SK-MEL-5 (cell line): ENCODE measurements at regions not wholly inside any gene's neighbourhood (a gene's known extent, or its start where the extent isn't known, plus 50 kb on each side); places are given as distances from the start of the nearest gene placed in this dataset.
"Not testable (repeated sequence)": the region's sequence is repeated elsewhere in the genome, so short reads cannot be mapped to it uniquely, and the experiment has no call there.

Source experiments
- DNase-seq: peaks from one replicate; pipeline ENCODE4 v3.0.0-alpha.2; 2016; ENCODE audit warnings: low read depth, low spot score
- in situ Hi-C: cut with HindIII; loops from 2 replicates; pipeline ENCODE4 v1.10.0; 2016; ENCODE audit warnings: low sequenced_read_pairs, high pct_unique_total_duplicates, low pct_unique_long_range_greater_than_20kb

- DNase-seq, in situ Hi-C loops: not testable (repeated sequence)
Measured at GRCh38 chr9:40223353-40223752, 867.9 kb downstream of the SPATA31A1 start.
